ENCODE measurements at regions not wholly inside any gene's neighbourhood (a gene's known extent, or its start where the extent isn't known, plus 50 kb on each side); places are given as distances from the start of the nearest gene placed in this dataset.

GRCh38 chr18:60506190-60506589, 133.6 kb upstream of the MC4R start:
- TF ChIP-seq CTCF (conservative IDR thresholded peaks at IDR 0.05; ENCODE audit: low read depth), result no peak
- ChIA-PET CTCF (no interaction called here), POLR2A (ENCODE audit: low non-redundant PET) (no interaction called here)
- no peak for DNase-seq (ENCODE audit: low spot score)
- no peak overlapping the region for H3K27ac ChIP-seq

- ChIA-PET CTCF (no interaction called here), POLR2A (ENCODE audit: low non-redundant PET) (no interaction called here)
- TF ChIP-seq CTCF (conservative IDR thresholded peaks at IDR 0.05; ENCODE audit: low read depth), result no peak
- no peak overlapping the region for H3K27ac ChIP-seq
- no peak for DNase-seq (ENCODE audit: low spot score)
Observed at GRCh38 chr18:60506682-60507081, 134.1 kb upstream of the MC4R start.

- ChIA-PET CTCF (no interaction called here), POLR2A (ENCODE audit: low non-redundant PET) (no interaction called here)
- H3K27ac ChIP-seq, result no peak overlapping the region
- no peak for DNase-seq (ENCODE audit: low spot score)
- no peak for TF ChIP-seq CTCF (conservative IDR thresholded peaks at IDR 0.05; ENCODE audit: low read depth)
Observed at GRCh38 chr18:60508108-60508507, 135.5 kb upstream of the MC4R start.

- POLR2A ChIA-PET (ENCODE audit: low non-redundant PET), result no interaction called here
- CTCF ChIA-PET, result no interaction called here
- no peak for DNase-seq (ENCODE audit: low spot score)
Observed at GRCh38 chr18:60534538-60534937, 162.0 kb upstream of the MC4R start.

GRCh38 chr18:60537074-60537473, 164.5 kb upstream of the MC4R start:
- H3K27ac ChIP-seq, result no peak overlapping the region
- CTCF ChIA-PET, result no interaction called here
- POLR2A ChIA-PET (ENCODE audit: low non-redundant PET), result no interaction called here
- no peak for TF ChIP-seq CTCF (conservative IDR thresholded peaks at IDR 0.05; ENCODE audit: low read depth)
- no peak for DNase-seq (ENCODE audit: low spot score)

More at GRCh38 chr18:60534538-60534937, 162.0 kb upstream of the MC4R start:
- TF ChIP-seq CTCF (conservative IDR thresholded peaks at IDR 0.05; ENCODE audit: low read depth), result no peak
- H3K27ac ChIP-seq, result no peak overlapping the region

- ChIA-PET CTCF (no interaction called here), POLR2A (ENCODE audit: low non-redundant PET) (no interaction called here)
- DNase-seq (ENCODE audit: low spot score), result no peak
- TF ChIP-seq CTCF (conservative IDR thresholded peaks at IDR 0.05; ENCODE audit: low read depth), result no peak
- H3K27ac ChIP-seq, result no peak overlapping the region
Observed at GRCh38 chr18:60538891-60539290, 166.3 kb upstream of the MC4R start.

GRCh38 chr18:60541661-60542060, 169.1 kb upstream of the MC4R start:
- CTCF ChIA-PET, result no interaction called here
- POLR2A ChIA-PET (ENCODE audit: low non-redundant PET), result no interaction called here
- no peak for TF ChIP-seq CTCF (conservative IDR thresholded peaks at IDR 0.05; ENCODE audit: low read depth)
- no peak for DNase-seq (ENCODE audit: low spot score)
- no peak overlapping the region for H3K27ac ChIP-seq

Measured in RWPE1 (cell line).